A549 (cell line): ENCODE measurements at regions not wholly inside any gene's neighbourhood (a gene's known extent, or its start where the extent isn't known, plus 50 kb on each side); places are given as distances from the start of the nearest gene placed in this dataset.

Source experiments
- CEBPB ChIP-seq, 2 experiments: fragments of >200 bp in 1 of 2; sonication (Bioruptor Twin) in 1 of 2; formaldehyde crosslinking in 1 of 2; IDR thresholded peaks; 2 replicates each; pipeline ENCODE4 v1.6.1; 2012 to 2016
- CTCF ChIP-seq: fragments of >200 bp; sonication (Bioruptor Twin); formaldehyde crosslinking; IDR thresholded peaks from 3 replicates; pipeline ENCODE4 v1.5.1; 2016
- EHMT2 ChIP-seq: fragments of 200-600 bp; sonication (generic); IDR thresholded peaks from 2 replicates; pipeline ENCODE4 v1.6.1; 2016; ENCODE audit warnings: antibody characterized with exemption, low read depth, mild to moderate bottlenecking, moderate library complexity
- GATA3 ChIP-seq: IDR thresholded peaks from 2 replicates; pipeline ENCODE4 v1.6.1; 2012; ENCODE audit warnings: borderline replicate concordance
- KDM5A ChIP-seq: fragments of 200-600 bp; sonication (generic); IDR thresholded peaks from 2 replicates; pipeline ENCODE4 v1.6.1; 2016; ENCODE audit warnings: antibody characterized with exemption, mild to moderate bottlenecking
- MAFK ChIP-seq: fragments of 450-650 bp; IDR thresholded peaks from 2 replicates; pipeline ENCODE4 v1.6.1; 2014; ENCODE audit not compliant: partially characterized antibody
- MAX ChIP-seq: IDR thresholded peaks from 2 replicates; pipeline ENCODE4 v1.6.1; 2012
- MAZ ChIP-seq: fragments of 150-350 bp; IDR thresholded peaks from 2 replicates; pipeline ENCODE4 v1.6.1; 2014; ENCODE audit warnings: antibody characterized with exemption, low read depth, low read length, borderline replicate concordance
- POLR2A ChIP-seq: IDR thresholded peaks from 2 replicates; pipeline ENCODE4 v1.6.1; 2012; ENCODE audit warnings: mild to moderate bottlenecking, low read length
- RAD21 ChIP-seq, 2 experiments: fragments of >200 bp in 1 of 2; sonication (Bioruptor Twin) in 1 of 2; formaldehyde crosslinking in 1 of 2; IDR thresholded peaks in 1 of 2; conservative IDR thresholded peaks in 1 of 2; 2 replicates in 1 of 2; 3 replicates in 1 of 2; pipeline ENCODE4 v1.6.1; 2012 to 2018; ENCODE audit warnings: inconsistent platforms in 1 of 2
- SREBF2 ChIP-seq: fragments of 450-650 bp; IDR thresholded peaks from 2 replicates; pipeline ENCODE4 v1.6.1; 2014; ENCODE audit warnings: mild to moderate bottlenecking, moderate library complexity
- TFCP2L1 ChIP-seq: fragments of 250-450 bp; sonication (Bioruptor Pico); IDR thresholded peaks from 2 replicates; pipeline ENCODE4 v1.5.0; 2021; ENCODE audit warnings: mild to moderate bottlenecking
- ZFP36 ChIP-seq: fragments of 450-650 bp; IDR thresholded peaks from 2 replicates; pipeline ENCODE4 v1.6.1; 2014; ENCODE audit warnings: borderline replicate concordance; ENCODE audit not compliant: partially characterized antibody

GRCh38 chr18:60020107-60020925 is 120.5 kb downstream of the PMAIP1 start:
- TF ChIP-seq POLR2A (no peak), CTCF (no peak), MAX (no peak), KDM5A (no peak), ZFP36 (no peak), CEBPB (IDR thresholded peaks at IDR 0.05) (no peak), MAZ (no peak), SREBF2 (no peak), TFCP2L1 (no peak), GATA3 (no peak), EHMT2 (no peak), RAD21 (conservative IDR thresholded peaks at IDR 0.05 in 1 of 2, IDR thresholded peaks at IDR 0.05 in 1 of 2) (no peak), MAFK (no peak)
